ENCODE measurements at regions not wholly inside any gene's neighbourhood (a gene's known extent, or its start where the extent isn't known, plus 50 kb on each side); places are given as distances from the start of the nearest gene placed in this dataset.

DNA sequence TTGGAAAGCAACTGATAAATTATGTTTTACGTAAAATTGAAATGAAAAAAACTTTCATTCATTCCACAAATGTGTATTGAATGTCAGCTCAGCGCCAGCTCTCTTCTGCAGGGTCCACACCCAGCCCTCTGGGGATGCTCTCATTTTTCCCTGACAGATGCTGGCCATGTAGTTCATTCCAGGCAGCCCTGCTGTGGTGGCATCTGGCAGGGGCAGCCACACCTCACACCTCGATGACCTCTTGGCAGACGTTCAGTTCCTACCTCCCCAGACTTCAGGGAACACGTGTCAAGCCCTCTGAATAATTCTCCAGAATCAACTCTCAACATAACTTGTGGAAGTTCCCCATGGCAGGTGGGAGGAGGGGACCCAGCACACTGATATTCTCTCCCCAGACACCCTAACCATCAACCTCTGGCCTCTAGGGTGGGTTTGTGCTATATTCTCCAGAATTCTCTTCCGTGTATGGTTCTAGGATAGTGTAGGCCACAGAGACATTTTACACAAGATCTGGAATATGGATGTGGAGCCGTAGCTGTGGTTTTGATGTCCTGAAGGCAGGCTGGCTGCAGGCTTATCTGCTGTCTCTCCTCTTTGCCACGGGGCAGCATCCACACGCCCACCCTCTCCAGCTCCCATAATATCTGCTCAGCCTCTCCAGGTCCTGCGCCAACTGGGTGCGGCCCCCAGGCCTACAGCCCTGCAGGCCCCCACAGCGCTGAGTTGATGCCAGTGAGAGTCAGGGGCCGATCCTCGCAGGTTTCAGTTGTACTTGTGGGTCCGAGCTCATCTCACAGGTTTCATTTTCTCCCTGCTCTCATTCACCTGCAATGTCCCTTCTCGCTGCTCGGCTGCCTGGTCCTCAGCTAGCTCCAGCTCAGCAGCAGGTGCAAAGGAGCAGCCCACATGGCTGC is 175.8 kb upstream of the ARID1B start:
- no peaks in the 10 kb centered on the region for H3K9me2 ChIP-seq (ENCODE audit: insufficient read depth)
- no peak overlapping the region for H3K4me3 ChIP-seq
- no peaks in the 10 kb centered on the region for H3F3A ChIP-seq (replicated peaks; ENCODE audit: low read depth)
- no peaks in the 10 kb centered on the region for H3K27me3 ChIP-seq (ENCODE audit: insufficient read depth)
- H3K36me3 ChIP-seq (ENCODE audit: insufficient read depth): 0 out of 2 replicates have a peak, but pooled peaks cover 3% of the 10 kb centered on the region
- no peak overlapping the region for H2AFZ ChIP-seq
- no peak overlapping the region for H3K4me3 Mint-ChIP-seq
- H3K27me3 Mint-ChIP-seq (ENCODE audit: insufficient read depth, low read depth, poor library complexity): peaks cover 5% of the 10 kb centered on the region
- TF ChIP-seq, protein P1, sequence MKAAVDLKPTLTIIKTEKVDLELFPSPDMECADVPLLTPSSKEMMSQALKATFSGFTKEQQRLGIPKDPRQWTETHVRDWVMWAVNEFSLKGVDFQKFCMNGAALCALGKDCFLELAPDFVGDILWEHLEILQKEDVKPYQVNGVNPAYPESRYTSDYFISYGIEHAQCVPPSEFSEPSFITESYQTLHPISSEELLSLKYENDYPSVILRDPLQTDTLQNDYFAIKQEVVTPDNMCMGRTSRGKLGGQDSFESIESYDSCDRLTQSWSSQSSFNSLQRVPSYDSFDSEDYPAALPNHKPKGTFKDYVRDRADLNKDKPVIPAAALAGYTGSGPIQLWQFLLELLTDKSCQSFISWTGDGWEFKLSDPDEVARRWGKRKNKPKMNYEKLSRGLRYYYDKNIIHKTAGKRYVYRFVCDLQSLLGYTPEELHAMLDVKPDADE (IDR thresholded peaks at IDR 0.05): no peak
- TF ChIP-seq CREB1 (CRISPR knock-in tag; IDR thresholded peaks at IDR 0.05; ENCODE audit: low read depth) (no peak), POLR2AphosphoS5 (IDR thresholded peaks at IDR 0.05; ENCODE audit: low read depth) (no peak), EZH2phosphoT487 (IDR thresholded peaks at IDR 0.05; ENCODE audit: unreplicated experiment) (no peak), JUNB (IDR thresholded peaks at IDR 0.05; ENCODE audit: unreplicated experiment) (no peak), ZNF114 (CRISPR knock-in tag; IDR thresholded peaks at IDR 0.05) (no peak), NANOG (IDR thresholded peaks at IDR 0.05; ENCODE audit: borderline replicate concordance) (no peak), ZNF331 (CRISPR knock-in tag; IDR thresholded peaks at IDR 0.05; ENCODE audit: low read depth) (no peak), EZH2 (IDR thresholded peaks at IDR 0.05; ENCODE audit: low read depth, unreplicated experiment) (no peak), STAT1 (IDR thresholded peaks at IDR 0.05; ENCODE audit: unreplicated experiment) (no peak)
- TF ChIP-seq, protein P2, sequence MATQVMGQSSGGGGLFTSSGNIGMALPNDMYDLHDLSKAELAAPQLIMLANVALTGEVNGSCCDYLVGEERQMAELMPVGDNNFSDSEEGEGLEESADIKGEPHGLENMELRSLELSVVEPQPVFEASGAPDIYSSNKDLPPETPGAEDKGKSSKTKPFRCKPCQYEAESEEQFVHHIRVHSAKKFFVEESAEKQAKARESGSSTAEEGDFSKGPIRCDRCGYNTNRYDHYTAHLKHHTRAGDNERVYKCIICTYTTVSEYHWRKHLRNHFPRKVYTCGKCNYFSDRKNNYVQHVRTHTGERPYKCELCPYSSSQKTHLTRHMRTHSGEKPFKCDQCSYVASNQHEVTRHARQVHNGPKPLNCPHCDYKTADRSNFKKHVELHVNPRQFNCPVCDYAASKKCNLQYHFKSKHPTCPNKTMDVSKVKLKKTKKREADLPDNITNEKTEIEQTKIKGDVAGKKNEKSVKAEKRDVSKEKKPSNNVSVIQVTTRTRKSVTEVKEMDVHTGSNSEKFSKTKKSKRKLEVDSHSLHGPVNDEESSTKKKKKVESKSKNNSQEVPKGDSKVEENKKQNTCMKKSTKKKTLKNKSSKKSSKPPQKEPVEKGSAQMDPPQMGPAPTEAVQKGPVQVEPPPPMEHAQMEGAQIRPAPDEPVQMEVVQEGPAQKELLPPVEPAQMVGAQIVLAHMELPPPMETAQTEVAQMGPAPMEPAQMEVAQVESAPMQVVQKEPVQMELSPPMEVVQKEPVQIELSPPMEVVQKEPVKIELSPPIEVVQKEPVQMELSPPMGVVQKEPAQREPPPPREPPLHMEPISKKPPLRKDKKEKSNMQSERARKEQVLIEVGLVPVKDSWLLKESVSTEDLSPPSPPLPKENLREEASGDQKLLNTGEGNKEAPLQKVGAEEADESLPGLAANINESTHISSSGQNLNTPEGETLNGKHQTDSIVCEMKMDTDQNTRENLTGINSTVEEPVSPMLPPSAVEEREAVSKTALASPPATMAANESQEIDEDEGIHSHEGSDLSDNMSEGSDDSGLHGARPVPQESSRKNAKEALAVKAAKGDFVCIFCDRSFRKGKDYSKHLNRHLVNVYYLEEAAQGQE (IDR thresholded peaks at IDR 0.05; ENCODE audit: unreplicated experiment): no peak
- TF ChIP-seq, protein P3, sequence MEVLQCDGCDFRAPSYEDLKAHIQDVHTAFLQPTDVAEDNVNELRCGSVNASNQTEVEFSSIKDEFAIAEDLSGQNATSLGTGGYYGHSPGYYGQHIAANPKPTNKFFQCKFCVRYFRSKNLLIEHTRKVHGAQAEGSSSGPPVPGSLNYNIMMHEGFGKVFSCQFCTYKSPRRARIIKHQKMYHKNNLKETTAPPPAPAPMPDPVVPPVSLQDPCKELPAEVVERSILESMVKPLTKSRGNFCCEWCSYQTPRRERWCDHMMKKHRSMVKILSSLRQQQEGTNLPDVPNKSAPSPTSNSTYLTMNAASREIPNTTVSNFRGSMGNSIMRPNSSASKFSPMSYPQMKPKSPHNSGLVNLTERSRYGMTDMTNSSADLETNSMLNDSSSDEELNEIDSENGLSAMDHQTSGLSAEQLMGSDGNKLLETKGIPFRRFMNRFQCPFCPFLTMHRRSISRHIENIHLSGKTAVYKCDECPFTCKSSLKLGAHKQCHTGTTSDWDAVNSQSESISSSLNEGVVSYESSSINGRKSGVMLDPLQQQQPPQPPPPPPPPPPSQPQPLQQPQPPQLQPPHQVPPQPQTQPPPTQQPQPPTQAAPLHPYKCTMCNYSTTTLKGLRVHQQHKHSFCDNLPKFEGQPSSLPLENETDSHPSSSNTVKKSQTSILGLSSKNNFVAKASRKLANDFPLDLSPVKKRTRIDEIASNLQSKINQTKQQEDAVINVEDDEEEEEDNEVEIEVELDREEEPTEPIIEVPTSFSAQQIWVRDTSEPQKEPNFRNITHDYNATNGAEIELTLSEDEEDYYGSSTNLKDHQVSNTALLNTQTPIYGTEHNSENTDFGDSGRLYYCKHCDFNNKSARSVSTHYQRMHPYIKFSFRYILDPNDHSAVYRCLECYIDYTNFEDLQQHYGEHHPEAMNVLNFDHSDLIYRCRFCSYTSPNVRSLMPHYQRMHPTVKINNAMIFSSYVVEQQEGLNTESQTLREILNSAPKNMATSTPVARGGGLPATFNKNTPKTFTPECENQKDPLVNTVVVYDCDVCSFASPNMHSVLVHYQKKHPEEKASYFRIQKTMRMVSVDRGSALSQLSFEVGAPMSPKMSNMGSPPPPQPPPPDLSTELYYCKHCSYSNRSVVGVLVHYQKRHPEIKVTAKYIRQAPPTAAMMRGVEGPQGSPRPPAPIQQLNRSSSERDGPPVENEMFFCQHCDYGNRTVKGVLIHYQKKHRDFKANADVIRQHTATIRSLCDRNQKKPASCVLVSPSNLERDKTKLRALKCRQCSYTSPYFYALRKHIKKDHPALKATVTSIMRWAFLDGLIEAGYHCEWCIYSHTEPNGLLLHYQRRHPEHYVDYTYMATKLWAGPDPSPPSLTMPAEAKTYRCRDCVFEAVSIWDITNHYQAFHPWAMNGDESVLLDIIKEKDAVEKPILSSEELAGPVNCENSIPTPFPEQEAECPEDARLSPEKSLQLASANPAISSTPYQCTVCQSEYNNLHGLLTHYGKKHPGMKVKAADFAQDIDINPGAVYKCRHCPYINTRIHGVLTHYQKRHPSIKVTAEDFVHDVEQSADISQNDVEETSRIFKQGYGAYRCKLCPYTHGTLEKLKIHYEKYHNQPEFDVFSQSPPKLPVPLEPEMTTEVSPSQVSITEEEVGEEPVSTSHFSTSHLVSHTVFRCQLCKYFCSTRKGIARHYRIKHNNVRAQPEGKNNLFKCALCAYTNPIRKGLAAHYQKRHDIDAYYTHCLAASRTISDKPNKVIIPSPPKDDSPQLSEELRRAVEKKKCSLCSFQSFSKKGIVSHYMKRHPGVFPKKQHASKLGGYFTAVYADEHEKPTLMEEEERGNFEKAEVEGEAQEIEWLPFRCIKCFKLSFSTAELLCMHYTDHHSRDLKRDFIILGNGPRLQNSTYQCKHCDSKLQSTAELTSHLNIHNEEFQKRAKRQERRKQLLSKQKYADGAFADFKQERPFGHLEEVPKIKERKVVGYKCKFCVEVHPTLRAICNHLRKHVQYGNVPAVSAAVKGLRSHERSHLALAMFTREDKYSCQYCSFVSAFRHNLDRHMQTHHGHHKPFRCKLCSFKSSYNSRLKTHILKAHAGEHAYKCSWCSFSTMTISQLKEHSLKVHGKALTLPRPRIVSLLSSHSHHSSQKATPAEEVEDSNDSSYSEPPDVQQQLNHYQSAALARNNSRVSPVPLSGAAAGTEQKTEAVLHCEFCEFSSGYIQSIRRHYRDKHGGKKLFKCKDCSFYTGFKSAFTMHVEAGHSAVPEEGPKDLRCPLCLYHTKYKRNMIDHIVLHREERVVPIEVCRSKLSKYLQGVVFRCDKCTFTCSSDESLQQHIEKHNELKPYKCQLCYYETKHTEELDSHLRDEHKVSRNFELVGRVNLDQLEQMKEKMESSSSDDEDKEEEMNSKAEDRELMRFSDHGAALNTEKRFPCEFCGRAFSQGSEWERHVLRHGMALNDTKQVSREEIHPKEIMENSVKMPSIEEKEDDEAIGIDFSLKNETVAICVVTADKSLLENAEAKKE (CRISPR knock-in tag; IDR thresholded peaks at IDR 0.05): no peak
- TF ChIP-seq, protein P4, sequence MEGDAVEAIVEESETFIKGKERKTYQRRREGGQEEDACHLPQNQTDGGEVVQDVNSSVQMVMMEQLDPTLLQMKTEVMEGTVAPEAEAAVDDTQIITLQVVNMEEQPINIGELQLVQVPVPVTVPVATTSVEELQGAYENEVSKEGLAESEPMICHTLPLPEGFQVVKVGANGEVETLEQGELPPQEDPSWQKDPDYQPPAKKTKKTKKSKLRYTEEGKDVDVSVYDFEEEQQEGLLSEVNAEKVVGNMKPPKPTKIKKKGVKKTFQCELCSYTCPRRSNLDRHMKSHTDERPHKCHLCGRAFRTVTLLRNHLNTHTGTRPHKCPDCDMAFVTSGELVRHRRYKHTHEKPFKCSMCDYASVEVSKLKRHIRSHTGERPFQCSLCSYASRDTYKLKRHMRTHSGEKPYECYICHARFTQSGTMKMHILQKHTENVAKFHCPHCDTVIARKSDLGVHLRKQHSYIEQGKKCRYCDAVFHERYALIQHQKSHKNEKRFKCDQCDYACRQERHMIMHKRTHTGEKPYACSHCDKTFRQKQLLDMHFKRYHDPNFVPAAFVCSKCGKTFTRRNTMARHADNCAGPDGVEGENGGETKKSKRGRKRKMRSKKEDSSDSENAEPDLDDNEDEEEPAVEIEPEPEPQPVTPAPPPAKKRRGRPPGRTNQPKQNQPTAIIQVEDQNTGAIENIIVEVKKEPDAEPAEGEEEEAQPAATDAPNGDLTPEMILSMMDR (conservative IDR thresholded peaks at IDR 0.05; ENCODE audit: low read depth in 2 of 2): no peak
- DNase-seq (ENCODE audit: low spot score): no peak
- H3K27ac ChIP-seq (ENCODE audit: low read depth): no peak overlapping the region
- H3K36me3 Mint-ChIP-seq (ENCODE audit: low read depth): peaks cover 18% of the 10 kb centered on the region
- peaks cover 3% of the 10 kb centered on the region; the same call in 1 of the 2 replicates for H3K4me1 ChIP-seq (ENCODE audit: insufficient read depth)
- no peak for ATAC-seq
- H3K4me1 Mint-ChIP-seq: peaks cover 12% of the 10 kb centered on the region
- peaks cover 34% of the 10 kb centered on the region for H3K9me3 Mint-ChIP-seq
- H4K20me1 ChIP-seq (replicated peaks; ENCODE audit: insufficient read depth): no peaks in the 10 kb centered on the region
- no peak overlapping the region for H3K4me2 ChIP-seq
- no peaks in the 10 kb centered on the region for H3K79me2 ChIP-seq (replicated peaks; ENCODE audit: insufficient read depth)
- no peak overlapping the region for H3K27ac Mint-ChIP-seq

All from GM23338 (cell line).